Mesendoderm (in vitro differentiated cells): ENCODE measurements at regions not wholly inside any gene's neighbourhood (a gene's known extent, or its start where the extent isn't known, plus 50 kb on each side); places are given as distances from the start of the nearest gene placed in this dataset.

Experiments
- DNase-seq: peaks from one replicate; pipeline ENCODE4 v3.0.0; 2013
- H2AK5ac ChIP-seq: 2 replicates; pipeline ENCODE4 v1.6.1; 2013; ENCODE audit warnings: low read length, inconsistent platforms
- H2BK120ac ChIP-seq: 2 replicates; pipeline ENCODE4 v1.6.1; 2013; ENCODE audit warnings: low read depth, mild to moderate bottlenecking, low read length, moderate library complexity, mixed read lengths
- H2BK15ac ChIP-seq: replicated peaks from 2 replicates; pipeline ENCODE4 v1.6.1; 2013; ENCODE audit warnings: low read depth, mild to moderate bottlenecking, moderate library complexity
- H2BK5ac ChIP-seq: 2 replicates; pipeline ENCODE4 v1.6.1; 2013; ENCODE audit warnings: low read length, inconsistent platforms
- H3K18ac ChIP-seq: 2 replicates; pipeline ENCODE4 v1.6.1; 2013; ENCODE audit warnings: mild to moderate bottlenecking, low read length, mixed read lengths
- H3K23ac ChIP-seq: one replicate; pipeline ENCODE4 v1.6.1; 2013; ENCODE audit warnings: low read length
- H3K27ac ChIP-seq: 2 replicates; pipeline ENCODE4 v1.5.1; 2013; ENCODE audit warnings: low read depth, mild to moderate bottlenecking, inconsistent platforms, low read length, moderate library complexity
- H3K27me3 ChIP-seq: 2 replicates; pipeline ENCODE4 v1.6.1; 2013; ENCODE audit warnings: low read length, control low read depth, mild to moderate bottlenecking, inconsistent platforms; ENCODE audit not compliant: insufficient read depth, poor library complexity
- H3K36me3 ChIP-seq: 2 replicates; pipeline ENCODE4 v1.6.1; 2013; ENCODE audit warnings: low read length, inconsistent platforms; ENCODE audit not compliant: control insufficient read depth, insufficient read depth
- H3K4ac ChIP-seq: one replicate; pipeline ENCODE4 v1.6.1; 2013; ENCODE audit warnings: low read depth, mild to moderate bottlenecking, low read length, moderate library complexity
- H3K4me1 ChIP-seq: 2 replicates; pipeline ENCODE4 v1.6.1; 2013; ENCODE audit warnings: low read depth, low read length, inconsistent platforms; ENCODE audit not compliant: control insufficient read depth
- H3K4me2 ChIP-seq: 2 replicates; pipeline ENCODE4 v1.6.1; 2013; ENCODE audit warnings: low read length
- H3K4me3 ChIP-seq: 2 replicates; pipeline ENCODE4 v1.5.1; 2013; ENCODE audit warnings: mild to moderate bottlenecking, low read length
- H3K56ac ChIP-seq: one replicate; pipeline ENCODE4 v1.6.1; 2013; ENCODE audit warnings: low read length
- H3K79me1 ChIP-seq: 2 replicates; pipeline ENCODE4 v1.6.1; 2013; ENCODE audit warnings: low read length, inconsistent platforms
- H3K79me2 ChIP-seq: 2 replicates; pipeline ENCODE4 v1.6.1; 2013; ENCODE audit warnings: mild to moderate bottlenecking, low read length; ENCODE audit not compliant: control insufficient read depth, insufficient read depth
- H3K9ac ChIP-seq: 2 replicates; pipeline ENCODE4 v1.6.1; 2013; ENCODE audit warnings: low read length, inconsistent platforms
- H4K5ac ChIP-seq: one replicate; pipeline ENCODE4 v1.6.1; 2013; ENCODE audit warnings: low read length
- H4K8ac ChIP-seq: one replicate; pipeline ENCODE4 v1.6.1; 2013; ENCODE audit warnings: low read depth, mild to moderate bottlenecking, control low read depth, low read length, moderate library complexity
- WGBS: extraction: QIAGEN DNeasy Blood & Tissue Kit; methylation state at CpG from one replicate; pipeline ENCODE4 v1.1.7; 2013; ENCODE audit warnings: low lambda C conversion rate, missing lambda C conversion rate; ENCODE audit not compliant: insufficient coverage; ENCODE audit errors: extremely low coverage; 5-methylcytosine and 5-hydroxymethylcytosine counted together

GRCh38 chr1:30815556-30815955, 58.0 kb upstream of the LAPTM5 start:
- DNase-seq, result no peak
- Histone ChIP-seq H4K8ac (no peak overlapping the region), H3K4me3 (no peak overlapping the region), H3K79me2 (no peaks in the 10 kb centered on the region), H3K27me3 (no peaks in the 10 kb centered on the region), H3K4me1 (peaks cover 5% of the 10 kb centered on the region), H3K36me3 (no peaks in the 10 kb centered on the region), H3K4ac (no peak overlapping the region), H2BK15ac (no peak overlapping the region), H2BK5ac (no peak overlapping the region), H4K5ac (no peak overlapping the region), H3K23ac (no peak overlapping the region), H3K4me2 (no peak overlapping the region), H3K18ac (no peak overlapping the region), H3K79me1 (no peaks in the 10 kb centered on the region), H3K9ac (no peak overlapping the region), H3K27ac (no peak overlapping the region), H2BK120ac (no peak overlapping the region), H3K56ac (no peak overlapping the region), H2AK5ac (no peak overlapping the region)
- no CpG with 5 or more reads among the region's 8 CpGs for WGBS

GRCh38 chr1:30814292-30814691, 56.7 kb upstream of the LAPTM5 start:
- no peak overlapping the region for H3K18ac ChIP-seq
- H3K4me1 ChIP-seq, result peaks cover 5% of the 10 kb centered on the region
- H3K27ac ChIP-seq, result no peak overlapping the region
- no peaks in the 10 kb centered on the region for H3K79me1 ChIP-seq
- no peak overlapping the region for H3K23ac ChIP-seq
- no peaks in the 10 kb centered on the region for H3K36me3 ChIP-seq
- DNase-seq, result no peak
- H2BK15ac ChIP-seq, result no peak overlapping the region
- no peak overlapping the region for H4K5ac ChIP-seq
- no peaks in the 10 kb centered on the region for H3K79me2 ChIP-seq
- H2BK120ac ChIP-seq, result no peak overlapping the region
- no peak overlapping the region for H3K4ac ChIP-seq
- no peaks in the 10 kb centered on the region for H3K27me3 ChIP-seq
- H3K4me2 ChIP-seq, result no peak overlapping the region
- H2BK5ac ChIP-seq, result no peak overlapping the region
- H3K9ac ChIP-seq, result no peak overlapping the region
- no peak overlapping the region for H4K8ac ChIP-seq
- H2AK5ac ChIP-seq, result no peak overlapping the region
- no peak overlapping the region for H3K4me3 ChIP-seq
- no peak overlapping the region for H3K56ac ChIP-seq

GRCh38 chr1:30812076-30812475, 54.5 kb upstream of the LAPTM5 start:
- H2BK5ac ChIP-seq, result no peak overlapping the region
- H2BK120ac ChIP-seq, result no peak overlapping the region
- H4K5ac ChIP-seq, result no peak overlapping the region
- H3K36me3 ChIP-seq, result no peaks in the 10 kb centered on the region
- no peaks in the 10 kb centered on the region for H3K79me2 ChIP-seq
- no peak overlapping the region for H3K9ac ChIP-seq
- peaks cover 5% of the 10 kb centered on the region for H3K4me1 ChIP-seq
- WGBS, result no CpG with 5 or more reads among the region's 3 CpGs
- no peak overlapping the region for H3K56ac ChIP-seq
- H2BK15ac ChIP-seq, result no peak overlapping the region
- H3K27me3 ChIP-seq, result no peaks in the 10 kb centered on the region
- H2AK5ac ChIP-seq, result no peak overlapping the region
- H3K4ac ChIP-seq, result no peak overlapping the region
- no peak overlapping the region for H3K27ac ChIP-seq
- H3K18ac ChIP-seq, result no peak overlapping the region
- H3K79me1 ChIP-seq, result no peaks in the 10 kb centered on the region
- no peak overlapping the region for H3K4me2 ChIP-seq
- H3K23ac ChIP-seq, result no peak overlapping the region
- DNase-seq, result no peak
- H4K8ac ChIP-seq, result no peak overlapping the region
- H3K4me3 ChIP-seq, result no peak overlapping the region

- no peak overlapping the region for H3K9ac ChIP-seq
- no peak overlapping the region for H2BK5ac ChIP-seq
- no peaks in the 10 kb centered on the region for H3K36me3 ChIP-seq
- H3K56ac ChIP-seq, result no peak overlapping the region
- no peaks in the 10 kb centered on the region for H3K4me1 ChIP-seq
- DNase-seq, result no peak
- no peak overlapping the region for H4K8ac ChIP-seq
- no peak overlapping the region for H2BK15ac ChIP-seq
- no peak overlapping the region for H3K27ac ChIP-seq
- H3K4me3 ChIP-seq, result no peak overlapping the region
- no peaks in the 10 kb centered on the region for H3K79me2 ChIP-seq
- no peak overlapping the region for H2BK120ac ChIP-seq
- no peak overlapping the region for H3K4ac ChIP-seq
- no peak overlapping the region for H3K4me2 ChIP-seq
- H2AK5ac ChIP-seq, result no peak overlapping the region
- H3K23ac ChIP-seq, result no peak overlapping the region
- H3K79me1 ChIP-seq, result no peaks in the 10 kb centered on the region
- no peak overlapping the region for H4K5ac ChIP-seq
- H3K18ac ChIP-seq, result no peak overlapping the region
- no peaks in the 10 kb centered on the region for H3K27me3 ChIP-seq
Observed at GRCh38 chr1:30811187-30811586, 53.6 kb upstream of the LAPTM5 start.

- no peak overlapping the region for H2BK15ac ChIP-seq
- no peak overlapping the region for H3K27ac ChIP-seq
- H3K4me1 ChIP-seq, result no peaks in the 10 kb centered on the region
Observed at GRCh38 chr1:30810416-30811080, 53.0 kb upstream of the LAPTM5 start.

GRCh38 chr1:30809514-30810263, 52.1 kb upstream of the LAPTM5 start:
- no peak overlapping the region for H4K8ac ChIP-seq
- DNase-seq, result peak; percentile 72

More at GRCh38 chr1:30810416-30811080, 53.0 kb upstream of the LAPTM5 start:
- H3K4me2 ChIP-seq, result no peak overlapping the region
- no peaks in the 10 kb centered on the region for H3K79me2 ChIP-seq
- H3K18ac ChIP-seq, result no peak overlapping the region
- no peak overlapping the region for H3K4ac ChIP-seq
- H4K5ac ChIP-seq, result no peak overlapping the region
- H4K8ac ChIP-seq, result no peak overlapping the region
- no peak overlapping the region for H2BK5ac ChIP-seq
- no peak for DNase-seq
- H2AK5ac ChIP-seq, result no peak overlapping the region
- H3K9ac ChIP-seq, result no peak overlapping the region
- no peak overlapping the region for H3K23ac ChIP-seq
- H3K4me3 ChIP-seq, result no peak overlapping the region
- H3K27me3 ChIP-seq, result no peaks in the 10 kb centered on the region
- H3K36me3 ChIP-seq, result no peaks in the 10 kb centered on the region
- H2BK120ac ChIP-seq, result no peak overlapping the region
- H3K79me1 ChIP-seq, result no peaks in the 10 kb centered on the region
- WGBS, result no CpG with 5 or more reads among the region's 12 CpGs
- H3K56ac ChIP-seq, result no peak overlapping the region

More at GRCh38 chr1:30809514-30810263, 52.1 kb upstream of the LAPTM5 start:
- Histone ChIP-seq H3K27me3 (no peaks in the 10 kb centered on the region), H3K4ac (no peak overlapping the region), H3K4me2 (no peak overlapping the region), H2BK120ac (no peak overlapping the region), H3K79me1 (no peaks in the 10 kb centered on the region), H4K5ac (no peak overlapping the region), H2BK15ac (no peak overlapping the region), H3K18ac (no peak overlapping the region), H3K56ac (no peak overlapping the region), H3K27ac (no peak overlapping the region), H3K9ac (no peak overlapping the region), H2AK5ac (no peak overlapping the region), H3K4me1 (no peaks in the 10 kb centered on the region), H3K23ac (no peak overlapping the region), H2BK5ac (no peak overlapping the region), H3K79me2 (no peaks in the 10 kb centered on the region), H3K36me3 (no peaks in the 10 kb centered on the region), H3K4me3 (no peak overlapping the region)
- no CpG with 5 or more reads among the region's 14 CpGs for WGBS
